ENCODE measurements at regions not wholly inside any gene's neighbourhood (a gene's known extent, or its start where the extent isn't known, plus 50 kb on each side); places are given as distances from the start of the nearest gene placed in this dataset.

GRCh38 chr4:163878336-163879121 is 384.0 kb downstream of the TMA16 start:
- no peak for DNase-seq

- DNase-seq, result no peak
These were observed 397.9 kb downstream of the TMA16 start for GRCh38 chr4:163892417-163892816.

GRCh38 chr4:163895378-163896005 is 401.0 kb downstream of the TMA16 start:
- no peak for DNase-seq

DNA sequence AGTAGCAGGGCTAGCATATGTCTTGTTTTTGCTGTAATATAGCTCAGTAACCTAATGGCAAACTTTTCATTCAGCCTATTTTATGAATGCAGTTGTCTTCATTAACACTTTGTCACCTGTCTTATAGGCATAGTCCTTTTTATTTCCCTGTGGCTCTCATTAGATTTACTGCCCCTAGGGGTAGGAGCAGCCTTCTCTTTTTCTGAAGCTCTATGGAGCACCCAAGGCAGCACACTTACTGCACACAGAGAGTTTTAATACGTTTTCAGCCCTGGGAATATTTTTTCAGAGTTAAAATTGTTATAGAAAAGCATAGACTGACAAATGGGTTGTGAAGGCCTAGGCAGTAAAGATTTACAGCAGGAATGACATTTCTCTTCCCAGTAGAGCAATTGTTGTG is 406.8 kb downstream of the TMA16 start:
- no peak for DNase-seq

DNA sequence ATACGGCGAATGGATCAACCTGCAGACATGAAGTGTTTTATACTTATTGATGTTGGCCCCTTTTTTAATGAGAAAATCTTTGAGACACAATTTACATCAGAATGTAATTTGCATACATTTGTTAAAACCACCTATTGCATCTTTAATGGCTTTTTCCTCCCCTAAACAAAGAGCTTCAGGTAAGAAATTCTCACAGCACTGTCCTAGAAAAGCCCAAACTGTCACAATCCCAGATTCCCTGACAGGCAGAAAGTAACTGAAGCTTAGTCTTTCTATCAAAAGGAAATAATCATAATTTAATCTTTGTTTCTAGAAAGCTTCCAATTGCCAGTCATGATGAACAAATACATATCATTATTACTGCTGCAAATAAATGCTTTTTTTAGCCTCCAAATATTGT is 407.9 kb downstream of the TMA16 start:
- DNase-seq, result no peak

GRCh38 chr4:163911891-163912290 is 417.4 kb downstream of the TMA16 start:
- DNase-seq, result no peak

DNA sequence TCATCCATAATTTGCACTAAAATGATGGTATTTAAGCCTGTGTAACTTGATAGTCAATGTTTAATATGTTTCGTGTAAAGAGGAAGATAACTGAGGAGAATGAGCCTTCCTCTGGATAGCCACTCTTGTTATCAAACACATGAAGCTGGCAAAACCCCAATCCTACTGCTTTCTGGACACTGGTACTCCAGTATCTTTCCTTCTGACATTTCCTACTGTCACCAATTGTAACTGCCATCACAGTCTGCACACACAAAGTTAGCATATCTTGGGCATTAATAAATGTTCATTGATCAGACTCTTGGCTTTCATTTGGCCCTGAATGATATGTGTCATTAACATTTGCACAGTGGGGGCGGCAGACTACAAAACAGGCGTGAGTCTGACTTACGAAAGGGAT is 419.1 kb downstream of the TMA16 start:
- no peak for DNase-seq

DNA sequence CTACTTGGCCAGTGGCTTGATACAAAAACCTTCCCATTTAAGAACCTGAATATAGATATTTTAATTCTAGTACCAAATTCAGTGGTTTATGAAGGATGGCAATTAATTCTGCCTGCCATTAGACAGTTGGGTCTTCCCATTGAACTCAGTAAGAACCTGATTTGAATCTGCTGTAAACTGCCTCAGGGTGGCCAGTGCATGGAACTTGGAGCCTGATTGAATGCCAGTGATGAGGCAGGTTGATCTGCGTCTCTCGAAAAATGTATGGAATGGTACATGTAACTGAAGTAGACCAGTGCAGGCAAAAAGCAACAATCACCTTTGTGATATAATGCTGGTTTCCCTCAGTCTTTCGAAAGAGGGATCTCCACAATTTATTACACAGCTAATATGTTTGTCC is 421.4 kb downstream of the TMA16 start:
- no peak for DNase-seq

GRCh38 chr4:163920426-163920825 is 425.9 kb downstream of the TMA16 start:
- no peak for DNase-seq

DNA sequence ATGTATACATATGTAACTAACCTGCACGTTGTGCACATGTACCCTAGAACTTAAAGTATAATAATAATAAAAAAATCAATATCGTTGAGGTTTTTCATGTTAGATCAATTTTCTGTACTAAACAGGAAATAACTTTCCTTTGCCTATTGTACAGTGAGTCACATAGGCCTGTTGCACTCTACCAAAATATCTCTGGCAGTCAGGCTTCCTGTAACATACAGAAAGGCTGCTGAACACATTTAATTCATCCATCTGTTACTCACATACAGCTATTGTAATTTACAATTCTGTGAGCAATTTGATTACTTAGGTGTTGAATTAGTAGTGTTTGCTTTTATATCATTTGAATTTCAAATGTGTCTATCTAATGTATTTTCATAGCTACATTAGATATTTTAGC is 427.8 kb downstream of the TMA16 start:
- DNase-seq, result no peak

GRCh38 chr4:163923092-163923491 is 428.6 kb downstream of the TMA16 start:
- no peak for DNase-seq

DNA sequence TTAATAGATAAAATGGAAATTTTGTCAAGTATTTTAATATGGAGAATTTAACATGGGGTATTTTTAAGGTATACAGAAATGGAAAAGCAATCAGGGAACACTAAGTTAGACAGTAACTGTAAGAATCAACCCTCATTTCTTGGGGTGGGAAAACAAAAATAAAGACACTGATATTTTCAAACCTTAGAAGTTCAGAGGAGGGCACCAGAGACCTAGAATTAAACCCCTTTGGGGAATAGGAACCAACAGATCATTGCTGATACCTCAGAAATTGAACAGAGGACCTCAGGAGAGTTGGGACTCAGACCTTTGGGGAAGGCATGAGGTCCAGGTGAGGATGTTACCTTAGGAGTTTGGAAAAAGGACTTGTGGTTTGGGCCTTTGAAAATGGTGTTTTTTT is 435.6 kb downstream of the TMA16 start:
- no peak for DNase-seq

DNA sequence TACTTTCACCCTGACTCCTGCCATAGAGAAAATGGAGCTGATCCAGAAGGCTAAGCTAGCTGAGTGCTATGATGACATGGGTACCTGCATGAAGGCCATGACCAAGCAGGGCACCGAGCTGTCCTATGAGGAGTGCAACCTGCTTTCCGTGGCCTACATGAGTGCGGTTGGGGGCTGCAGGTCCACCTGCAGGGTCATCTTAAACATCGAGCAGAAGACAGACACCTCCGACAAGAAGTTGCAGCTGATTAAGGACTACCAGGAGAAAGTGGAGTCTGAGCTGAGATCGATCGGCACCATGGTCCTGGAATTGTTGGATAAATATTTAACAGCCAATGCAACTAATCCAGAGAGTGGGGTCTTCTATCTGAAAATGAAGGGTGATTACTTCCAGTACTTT is 438.0 kb downstream of the TMA16 start:
- no peak for DNase-seq

DNA sequence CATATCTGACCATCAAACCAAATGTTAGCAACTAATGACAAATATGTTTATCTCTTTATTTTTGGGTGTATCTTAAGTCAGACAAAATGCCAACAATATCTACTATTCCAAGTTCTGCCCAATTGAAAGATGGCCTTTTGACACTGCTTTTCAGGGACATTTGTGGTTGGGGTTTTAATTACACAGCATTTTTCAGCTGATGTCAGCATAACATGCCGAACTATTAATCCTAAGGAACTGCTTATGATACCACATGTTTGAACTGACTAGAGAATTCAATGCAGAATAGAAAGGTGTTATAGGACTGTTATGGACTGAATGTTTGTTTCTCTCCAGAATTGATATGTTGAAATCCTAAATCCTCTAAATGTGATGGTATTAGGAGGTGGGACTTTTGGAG is 445.1 kb downstream of the TMA16 start:
- DNase-seq, result no peak

DNA sequence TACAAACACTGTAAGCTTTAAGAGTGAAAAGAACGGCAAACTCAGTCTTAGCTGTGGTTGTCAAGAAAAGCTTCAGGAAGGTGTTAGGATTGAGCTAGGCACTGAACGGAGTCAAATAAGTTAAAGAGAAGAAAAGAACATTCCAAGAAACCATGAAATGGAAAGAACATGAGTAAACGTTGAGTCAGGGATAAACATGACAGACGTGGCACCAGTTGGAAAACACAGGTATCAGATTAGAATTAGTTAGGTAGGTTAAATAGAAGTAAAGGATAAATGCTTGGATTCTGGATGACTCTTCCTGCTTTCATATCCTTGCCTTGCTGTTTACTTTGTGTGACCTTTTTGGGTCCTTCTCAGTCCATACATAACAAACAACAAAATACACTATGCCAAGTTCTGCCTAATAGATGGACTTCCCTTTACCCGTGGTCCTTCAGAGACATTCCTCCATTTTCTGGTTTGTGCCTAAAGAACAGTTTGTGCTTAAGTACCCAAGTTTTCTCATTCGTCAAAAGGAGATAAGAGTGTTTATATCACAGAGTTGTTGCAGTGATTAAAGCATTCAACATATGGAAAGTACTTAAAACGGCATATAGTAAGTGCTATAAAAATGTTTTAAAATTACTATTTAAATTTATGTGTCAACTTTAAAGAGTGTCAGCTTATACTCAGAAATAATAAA is 446.9 kb downstream of the TMA16 start:
- DNase-seq, result no peak

GRCh38 chr4:163948920-163949455 is 454.5 kb downstream of the TMA16 start:
- DNase-seq, result no peak

- DNase-seq, result no peak
These were observed 455.6 kb downstream of the TMA16 start for GRCh38 chr4:163949976-163950601.

DNA sequence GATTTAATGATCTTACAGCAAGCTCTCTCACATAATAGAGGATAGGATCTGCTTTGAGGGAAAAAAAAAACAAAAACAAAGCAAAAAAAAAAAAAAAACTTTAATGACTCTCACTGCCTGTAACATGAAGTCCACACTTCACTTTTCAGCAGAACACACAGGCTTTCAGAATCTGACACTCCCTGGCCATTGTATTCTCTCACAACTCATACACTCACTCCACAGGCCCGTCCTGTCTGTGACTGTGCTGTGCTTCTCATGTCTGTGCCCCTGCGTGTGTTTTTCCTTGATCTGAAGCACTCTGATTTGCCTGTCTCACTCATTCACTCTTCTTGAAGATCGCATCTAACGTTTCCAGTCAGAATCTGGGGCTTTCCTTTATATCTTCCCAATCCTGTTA is 460.8 kb downstream of the TMA16 start:
- DNase-seq, result no peak

DNA sequence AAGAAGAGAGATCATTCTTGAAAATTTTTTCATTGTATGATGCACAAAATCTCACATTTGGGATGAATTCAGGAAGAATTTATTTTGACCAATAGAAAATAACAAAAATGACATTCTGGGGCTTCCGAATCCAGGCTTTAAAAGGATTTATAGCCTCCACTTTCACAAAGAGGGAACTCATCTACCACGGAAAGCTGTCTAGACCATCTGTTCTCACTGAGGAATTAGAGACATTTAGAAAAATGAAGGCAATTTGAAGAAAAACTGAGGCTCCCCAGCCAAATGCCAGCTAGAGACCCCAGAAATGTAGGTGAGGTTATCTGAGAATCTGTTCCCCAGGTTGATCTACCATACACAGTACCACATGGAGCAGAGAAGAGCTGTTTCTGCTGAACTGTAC is 464.3 kb downstream of the TMA16 start:
- no peak for DNase-seq

- DNase-seq, result no peak
These were observed 465.4 kb downstream of the TMA16 start for GRCh38 chr4:163959932-163960331.

DNA sequence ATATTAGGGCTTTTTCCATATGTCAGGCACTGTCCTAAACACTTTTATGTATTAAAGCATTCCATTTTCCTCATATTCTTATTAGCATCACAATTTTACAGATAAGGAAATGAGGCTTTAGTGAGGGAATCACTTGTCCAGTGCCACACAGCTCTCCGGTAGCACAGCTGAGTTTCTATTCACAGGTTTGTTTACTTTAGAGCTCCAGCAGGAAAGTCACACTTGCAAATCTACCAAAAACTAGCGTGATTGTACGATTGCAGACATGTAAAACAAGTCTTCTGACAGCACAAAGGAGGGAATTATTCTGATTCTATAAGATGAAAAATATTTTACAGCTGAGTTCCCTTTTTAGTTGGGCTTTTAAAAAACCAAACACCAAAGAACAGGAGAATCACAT is 472.1 kb downstream of the TMA16 start:
- DNase-seq, result no peak

DNA sequence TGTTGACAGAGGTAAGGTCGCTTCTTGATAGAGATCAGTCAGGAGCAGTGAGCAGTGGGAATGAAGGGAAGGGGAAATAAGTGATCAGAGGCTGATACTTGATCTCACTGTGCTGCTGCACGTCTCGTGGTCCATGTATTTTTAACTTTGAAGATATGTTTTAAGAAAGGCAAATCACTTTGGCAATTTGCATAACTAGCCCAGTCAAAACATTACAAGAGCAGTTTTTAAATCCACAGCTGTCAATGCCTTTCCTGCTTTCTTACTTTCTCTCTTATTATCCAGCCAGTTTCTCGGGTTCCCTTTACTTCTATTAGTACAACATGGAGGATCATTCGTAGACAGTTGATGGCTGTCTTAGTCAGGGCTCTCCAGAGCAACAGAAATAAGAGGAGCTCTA is 472.8 kb downstream of the TMA16 start:
- DNase-seq, result no peak

DNA sequence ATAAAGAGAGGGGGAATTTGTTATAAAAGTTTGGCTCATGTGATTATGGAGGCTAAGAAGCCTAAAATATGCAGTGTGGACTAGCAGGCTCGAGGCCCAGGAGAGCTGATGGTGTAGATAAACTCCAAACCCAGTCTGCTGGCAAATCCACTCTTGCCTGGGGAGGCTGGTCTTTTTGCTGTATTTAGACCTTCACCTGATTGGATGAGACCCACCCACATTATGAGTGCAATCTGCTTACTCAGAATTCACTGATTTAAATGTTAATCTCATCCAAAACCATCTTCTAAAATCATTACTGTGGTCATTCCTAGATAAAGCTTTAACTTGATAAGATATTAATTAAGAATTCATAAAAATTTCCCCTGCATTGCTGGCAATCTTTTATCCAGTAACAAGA is 473.2 kb downstream of the TMA16 start:
- DNase-seq, result no peak

All from tongue (tissue), 1 donor.